A673 (cell line): ENCODE measurements at regions not wholly inside any gene's neighbourhood (a gene's known extent, or its start where the extent isn't known, plus 50 kb on each side); places are given as distances from the start of the nearest gene placed in this dataset.

Source experiments
- BruUV-seq: library from RNA; stranded (reverse); fragments of 400-500 nt; replicated peaks from 2 replicates; lab custom pipeline; 2021; lab: Mats Ljungman, UMichigan
- CTCF ChIA-PET: fragments of 300-600 bp; sonication (Branson Sonifier 250); formaldehyde crosslinking; loops from one replicate; lab custom pipeline; 2022; ENCODE audit warnings: antibody characterized with exemption; lab: Charles Lee
- POLR2A ChIA-PET: fragments of 300-600 bp; sonication (Branson Sonifier 250); formaldehyde crosslinking; loops from one replicate; lab custom pipeline; 2022; ENCODE audit warnings: antibody characterized with exemption; ENCODE audit not compliant: low non-redundant PET; lab: Charles Lee
- DNase-seq: peaks from one replicate; pipeline ENCODE4 v3.0.0-alpha.2; 2015; ENCODE audit warnings: low spot score
- H3K27ac ChIP-seq: fragments of 200-600 bp; sonication (generic); 2 replicates; pipeline ENCODE4 v1.5.1; 2016; ENCODE audit warnings: mixed run types, low read depth, mild to moderate bottlenecking, mixed read lengths, antibody characterized with exemption, low read length; ENCODE audit not compliant: poor library complexity, severe bottlenecking
- H3K27me3 ChIP-seq: fragments of 200-600 bp; sonication (generic); replicated peaks from 2 replicates; pipeline ENCODE4 v1.6.1; 2017; ENCODE audit warnings: mixed run types, low read depth, mild to moderate bottlenecking, mixed read lengths, antibody characterized with exemption, low read length; ENCODE audit not compliant: insufficient read depth, poor library complexity
- H3K36me3 ChIP-seq: fragments of 200-600 bp; sonication (generic); 2 replicates; pipeline ENCODE4 v1.6.1; 2016; ENCODE audit warnings: mixed run types, mild to moderate bottlenecking, mixed read lengths, antibody characterized with exemption, low read length; ENCODE audit not compliant: insufficient read depth, poor library complexity, severe bottlenecking
- H3K4me1 ChIP-seq: fragments of 200-600 bp; sonication (generic); 2 replicates; pipeline ENCODE4 v1.6.1; 2017; ENCODE audit warnings: mixed run types, mild to moderate bottlenecking, mixed read lengths, antibody characterized with exemption, low read length; ENCODE audit not compliant: insufficient read depth, poor library complexity, severe bottlenecking
- H3K4me3 ChIP-seq: fragments of 200-600 bp; sonication (generic); 2 replicates; pipeline ENCODE4 v1.5.1; 2016; ENCODE audit warnings: low read depth, mixed run types, mild to moderate bottlenecking, mixed read lengths, low read length; ENCODE audit not compliant: poor library complexity, severe bottlenecking
- H3K9me3 ChIP-seq: fragments of 200-600 bp; sonication (generic); 2 replicates; pipeline ENCODE4 v1.6.1; 2016; ENCODE audit warnings: mixed run types, low read depth, mild to moderate bottlenecking, mixed read lengths, antibody characterized with exemption, low read length; ENCODE audit not compliant: poor library complexity, severe bottlenecking
- CTCF ChIP-seq: fragments of 300-800, 200-600 bp; sonication (generic); conservative IDR thresholded peaks from 2 replicates; pipeline ENCODE4 v1.5.1; 2017; ENCODE audit warnings: low read depth, mild to moderate bottlenecking, antibody characterized with exemption, low read length, moderate library complexity, mixed read lengths
- EZH2 ChIP-seq: fragments of 200-600 bp; sonication (generic); IDR thresholded peaks from 2 replicates; pipeline ENCODE4 v1.6.1; 2017; ENCODE audit warnings: borderline replicate concordance, low read depth, mild to moderate bottlenecking, mixed read lengths, antibody characterized with exemption, low read length; ENCODE audit not compliant: poor library complexity, severe bottlenecking
- intact Hi-C: fragments of 100-400 bp; cut with micrococcal nuclease; formaldehyde crosslinking; loops from one replicate; pipeline ENCODE4 v1.10.0; 2022; ENCODE audit not compliant: unreplicated experiment

- TF ChIP-seq EZH2 (no peak), CTCF (no peak)
- BruUV-seq, result no TSS peak
- no peaks in the 10 kb centered on the region for H3K36me3 ChIP-seq
- intact Hi-C loops, result no loop called here
- ChIA-PET CTCF (no interaction called here), POLR2A (no interaction called here)
- DNase-seq, result no peak
- H3K9me3 ChIP-seq, result no peaks in the 10 kb centered on the region
- H3K4me3 ChIP-seq, result no peak overlapping the region
- H3K27me3 ChIP-seq, result no peaks in the 10 kb centered on the region
- no peaks in the 10 kb centered on the region for H3K4me1 ChIP-seq
- H3K27ac ChIP-seq, result no peak overlapping the region
These were observed 90.5 kb upstream of the KCNK12 start for GRCh38 chr2:47661310-47661709.

DNA sequence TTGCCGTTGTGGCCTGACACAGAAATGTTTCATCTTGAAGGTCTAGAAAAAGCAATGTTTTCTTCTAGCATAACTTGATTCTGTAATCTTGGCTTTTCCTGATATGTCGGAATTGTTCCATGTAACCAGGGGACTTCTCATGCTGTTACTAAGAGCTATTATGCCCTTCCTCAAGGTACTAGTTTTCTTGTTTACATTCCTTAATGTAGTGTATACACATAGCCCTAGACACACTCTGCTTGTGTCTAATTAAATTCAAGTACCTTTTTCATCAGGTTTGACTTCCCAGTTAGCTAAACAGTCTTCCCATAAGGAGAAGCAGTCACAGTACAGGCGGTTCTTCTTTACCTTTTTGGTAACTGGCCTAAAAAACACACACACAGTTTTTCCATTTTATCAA lies 89.4 kb upstream of the KCNK12 start:
- Histone ChIP-seq H3K4me1 (no peaks in the 10 kb centered on the region), H3K27me3 (no peaks in the 10 kb centered on the region), H3K4me3 (no peak overlapping the region), H3K9me3 (no peaks in the 10 kb centered on the region), H3K36me3 (no peaks in the 10 kb centered on the region), H3K27ac (no peak overlapping the region)
- intact Hi-C loops, result no loop called here
- no TSS peak for BruUV-seq
- ChIA-PET CTCF (no interaction called here), POLR2A (no interaction called here)
- no peak for DNase-seq
- TF ChIP-seq EZH2, result no peak
- no peak for TF ChIP-seq CTCF

DNA sequence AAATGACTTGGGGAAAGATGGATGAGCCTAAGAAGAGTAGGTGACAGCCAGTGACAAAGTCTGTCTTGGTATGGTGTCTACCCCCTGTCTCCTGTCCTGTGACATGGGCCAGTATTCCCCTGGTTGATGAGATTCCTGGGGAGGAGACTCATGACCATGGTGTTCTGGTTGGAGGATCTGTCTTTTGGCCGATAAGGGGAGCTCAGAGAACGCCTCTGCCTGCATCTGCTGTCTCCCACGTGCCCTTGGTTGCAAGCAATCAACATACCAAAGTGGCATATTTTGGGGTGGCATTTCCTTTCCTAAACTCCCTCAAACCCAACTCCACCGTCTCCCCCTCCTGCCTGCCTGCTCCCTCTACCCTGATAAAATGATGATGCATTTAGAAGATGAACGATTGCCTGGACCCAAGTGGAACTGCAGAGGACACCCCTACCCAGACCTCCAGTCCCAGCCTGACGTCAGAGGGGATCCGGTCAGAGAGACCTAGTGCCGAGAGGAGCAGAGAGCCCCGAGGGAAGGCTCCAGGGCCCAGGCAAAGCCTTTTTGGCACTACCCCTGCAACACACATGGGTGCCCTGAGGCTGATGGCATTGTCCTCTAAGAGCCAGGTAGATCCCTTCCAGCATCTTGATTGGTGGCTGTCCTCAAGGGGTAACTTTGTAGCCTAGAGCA lies 88.0 kb upstream of the KCNK12 start:
- DNase-seq, result no peak
- no peak overlapping the region for H3K27ac ChIP-seq
- H3K4me3 ChIP-seq, result no peak overlapping the region
- no peaks in the 10 kb centered on the region for H3K4me1 ChIP-seq
- H3K36me3 ChIP-seq, result no peaks in the 10 kb centered on the region
- no peaks in the 10 kb centered on the region for H3K9me3 ChIP-seq
- intact Hi-C loops, result no loop called here
- TF ChIP-seq EZH2 (no peak), CTCF (no peak)
- ChIA-PET CTCF (no interaction called here), POLR2A (no interaction called here)
- BruUV-seq, result no TSS peak
- no peaks in the 10 kb centered on the region for H3K27me3 ChIP-seq
